HepG2 (cell line): ENCODE measurements at regions not wholly inside any gene's neighbourhood (a gene's known extent, or its start where the extent isn't known, plus 50 kb on each side); places are given as distances from the start of the nearest gene placed in this dataset.

ENCODE experiments used
- ATF2 ChIP-seq: sonication (generic); formaldehyde crosslinking; IDR thresholded peaks from 2 replicates; pipeline ENCODE4 v1.4.0; 2020; ENCODE audit warnings: missing genetic modification reagents
- ATF7 ChIP-seq, 2 experiments: fragments of 450-650 bp in 1 of 2; sonication (generic) in 1 of 2; formaldehyde crosslinking in 1 of 2; IDR thresholded peaks; 2 replicates each; pipeline versions ENCODE4 v1.4.0 to v1.6.1; 2016 to 2020; ENCODE audit warnings: antibody characterized with exemption in 1 of 2, mild to moderate bottlenecking in 1 of 2, missing genetic modification reagents in 1 of 2
- CBX2 ChIP-seq, 2 experiments: fragments of 200-600 bp in 1 of 2; sonication (generic); formaldehyde crosslinking in 1 of 2; IDR thresholded peaks; 2 replicates each; pipeline versions ENCODE4 v1.7.0 to v1.8.1; 2018 to 2022; ENCODE audit warnings: low read depth in 2 of 2, low read length in 1 of 2, mild to moderate bottlenecking in 1 of 2, missing genetic modification reagents in 1 of 2
- CTCF ChIP-seq: sonication (generic); formaldehyde crosslinking; IDR thresholded peaks from 2 replicates; pipeline ENCODE4 v1.5.0; 2020; ENCODE audit warnings: mild to moderate bottlenecking, missing genetic modification reagents, moderate library complexity
- PBX3 ChIP-seq: sonication (generic); formaldehyde crosslinking; IDR thresholded peaks from 2 replicates; pipeline ENCODE4 v1.8.1; 2023; ENCODE audit warnings: missing genetic modification reagents, inconsistent platforms, borderline replicate concordance
- POLR2A ChIP-seq, 2 experiments: IDR thresholded peaks; 2 replicates each; pipeline ENCODE4 v1.6.1; 2011; ENCODE audit warnings: low read depth in 2 of 2, low read length in 2 of 2, mild to moderate bottlenecking in 1 of 2, moderate library complexity in 1 of 2; ENCODE audit not compliant: insufficient read depth in 1 of 2
- RAD21 ChIP-seq: fragments of 450-650 bp; formaldehyde crosslinking; IDR thresholded peaks from 2 replicates; pipeline ENCODE4 v1.5.0; 2020; ENCODE audit warnings: mild to moderate bottlenecking
- SALL2 ChIP-seq: sonication (generic); formaldehyde crosslinking; IDR thresholded peaks from 2 replicates; pipeline ENCODE4 v1.8.1; 2023; ENCODE audit warnings: mild to moderate bottlenecking, missing genetic modification reagents, inconsistent platforms
- WIZ ChIP-seq: sonication (generic); formaldehyde crosslinking; IDR thresholded peaks from 2 replicates; pipeline ENCODE4 v1.5.1; 2020; ENCODE audit warnings: mild to moderate bottlenecking, missing genetic modification reagents
- ZNF180 ChIP-seq: sonication (generic); formaldehyde crosslinking; IDR thresholded peaks from 2 replicates; pipeline ENCODE4 v1.4.0; 2020; ENCODE audit warnings: low read depth, missing genetic modification reagents, borderline replicate concordance

GRCh38 chr4:105092356-105092755 lies 54.3 kb upstream of the TET2 start:
- TF ChIP-seq PBX3 (CRISPR knock-in tag) (no peak), SALL2 (CRISPR knock-in tag) (no peak), ATF7 (IDR thresholded peaks at IDR 0.05) (no peak), ATF7 (CRISPR knock-in tag; IDR thresholded peaks at IDR 0.05) (no peak), CTCF (CRISPR knock-in tag) (no peak), POLR2A (IDR thresholded peaks at IDR 0.05; ENCODE audit: insufficient read depth in 1 of 2, low read depth in 2 of 2, low read length in 2 of 2) (no peak), CBX2 (IDR thresholded peaks at IDR 0.05; ENCODE audit: low read depth, low read length) (no peak), CBX2 (CRISPR knock-in tag; IDR thresholded peaks at IDR 0.05; ENCODE audit: low read depth) (no peak), ZNF180 (CRISPR knock-in tag) (no peak), RAD21 (no peak), ATF2 (CRISPR knock-in tag) (no peak), WIZ (CRISPR knock-in tag) (no peak)
